ENCODE measurements at regions not wholly inside any gene's neighbourhood (a gene's known extent, or its start where the extent isn't known, plus 50 kb on each side); places are given as distances from the start of the nearest gene placed in this dataset.

DNA sequence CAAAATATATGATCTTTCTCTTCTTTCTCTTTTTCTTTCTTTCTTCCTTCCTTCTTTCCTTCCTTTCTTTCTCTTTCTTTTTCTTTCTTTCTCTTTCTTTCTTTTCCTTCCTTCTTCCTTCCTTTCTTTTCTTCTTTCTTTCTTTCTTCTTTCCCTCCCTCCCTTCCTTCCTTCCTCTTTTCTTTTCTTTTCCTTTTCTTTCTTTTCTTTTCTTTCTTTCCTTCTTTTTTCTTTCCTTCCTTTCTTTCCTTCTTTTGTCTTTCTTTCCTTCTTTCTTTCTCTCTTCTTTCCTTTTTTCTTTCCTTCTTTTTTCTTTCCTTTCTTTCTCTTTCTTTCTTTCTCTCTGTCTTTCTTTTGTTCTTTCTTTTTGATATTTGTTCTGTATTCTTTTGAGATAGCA, 1356.0 kb upstream of the SEL1L start:
- Histone ChIP-seq H3K4me1 (ENCODE audit: insufficient read depth) (no peaks in the 10 kb centered on the region), H3K36me3 (ENCODE audit: low read depth) (no peaks in the 10 kb centered on the region), H3K27ac (no peak overlapping the region), H3K79me2 (ENCODE audit: insufficient read depth) (no peaks in the 10 kb centered on the region), H4K20me1 (ENCODE audit: insufficient read depth) (no peaks in the 10 kb centered on the region), H3K4me2 (ENCODE audit: unreplicated experiment) (no peak overlapping the region), H3F3A (ENCODE audit: insufficient read depth) (no peaks in the 10 kb centered on the region), H3K9me2 (ENCODE audit: insufficient read depth) (no peaks in the 10 kb centered on the region), H3K4me3 (no peak overlapping the region), H3K9ac (no peak overlapping the region), H2AFZ (no peak overlapping the region), H3K9me3 (ENCODE audit: low read depth) (no peaks in the 10 kb centered on the region), H3K27me3 (replicated peaks; ENCODE audit: insufficient read depth) (no peaks in the 10 kb centered on the region)
- in situ Hi-C loops (cut with MboI) = no loop called here
- TF ChIP-seq EZH2phosphoT487 (IDR thresholded peaks at IDR 0.05; ENCODE audit: insufficient read depth, low read depth) = no peak
- DNase-seq = no peak

DNA sequence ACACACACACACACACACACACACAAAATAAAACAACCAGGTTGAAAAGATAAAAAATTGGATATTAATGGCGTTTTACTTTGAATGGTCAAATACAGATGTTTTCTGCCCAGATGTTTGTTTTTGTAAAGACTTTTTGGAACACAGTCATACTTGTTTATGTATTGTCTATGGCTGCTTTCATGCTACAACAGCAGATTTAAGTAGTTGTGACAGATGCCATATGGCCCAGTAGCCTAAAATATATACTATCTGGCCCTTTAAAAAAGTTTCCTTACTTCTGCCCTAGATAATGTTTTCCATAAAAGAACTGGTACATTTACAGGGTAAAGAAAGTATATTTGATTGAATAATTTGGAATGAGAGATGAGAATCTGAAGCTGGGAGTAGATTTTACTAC, 1362.8 kb upstream of the SEL1L start:
- Histone ChIP-seq H3K4me1 (ENCODE audit: insufficient read depth) (no peaks in the 10 kb centered on the region), H4K20me1 (ENCODE audit: insufficient read depth) (no peaks in the 10 kb centered on the region), H3K36me3 (ENCODE audit: low read depth) (no peaks in the 10 kb centered on the region), H3K4me2 (ENCODE audit: unreplicated experiment) (no peak overlapping the region), H3K79me2 (ENCODE audit: insufficient read depth) (no peaks in the 10 kb centered on the region), H3K27me3 (replicated peaks; ENCODE audit: insufficient read depth) (no peaks in the 10 kb centered on the region), H3K9me3 (ENCODE audit: low read depth) (no peaks in the 10 kb centered on the region), H3K4me3 (no peak overlapping the region), H2AFZ (no peak overlapping the region), H3K27ac (no peak overlapping the region), H3F3A (ENCODE audit: insufficient read depth) (no peaks in the 10 kb centered on the region), H3K9me2 (ENCODE audit: insufficient read depth) (no peaks in the 10 kb centered on the region), H3K9ac (no peak overlapping the region)
- 13 to 33% methylated on average over 1 of the region's 1 CpG for WGBS, 2 experiments (ENCODE audit: low coverage in 1 of 2, low lambda C conversion rate in 2 of 2, missing lambda C conversion rate in 2 of 2)
- in situ Hi-C loops (cut with MboI) = no loop called here
- DNase-seq = no peak
- no peak for TF ChIP-seq EZH2 (IDR thresholded peaks at IDR 0.05; ENCODE audit: insufficient read depth, poor library complexity, severe bottlenecking)
- no peak for TF ChIP-seq EZH2phosphoT487 (IDR thresholded peaks at IDR 0.05; ENCODE audit: insufficient read depth, low read depth)

DNA sequence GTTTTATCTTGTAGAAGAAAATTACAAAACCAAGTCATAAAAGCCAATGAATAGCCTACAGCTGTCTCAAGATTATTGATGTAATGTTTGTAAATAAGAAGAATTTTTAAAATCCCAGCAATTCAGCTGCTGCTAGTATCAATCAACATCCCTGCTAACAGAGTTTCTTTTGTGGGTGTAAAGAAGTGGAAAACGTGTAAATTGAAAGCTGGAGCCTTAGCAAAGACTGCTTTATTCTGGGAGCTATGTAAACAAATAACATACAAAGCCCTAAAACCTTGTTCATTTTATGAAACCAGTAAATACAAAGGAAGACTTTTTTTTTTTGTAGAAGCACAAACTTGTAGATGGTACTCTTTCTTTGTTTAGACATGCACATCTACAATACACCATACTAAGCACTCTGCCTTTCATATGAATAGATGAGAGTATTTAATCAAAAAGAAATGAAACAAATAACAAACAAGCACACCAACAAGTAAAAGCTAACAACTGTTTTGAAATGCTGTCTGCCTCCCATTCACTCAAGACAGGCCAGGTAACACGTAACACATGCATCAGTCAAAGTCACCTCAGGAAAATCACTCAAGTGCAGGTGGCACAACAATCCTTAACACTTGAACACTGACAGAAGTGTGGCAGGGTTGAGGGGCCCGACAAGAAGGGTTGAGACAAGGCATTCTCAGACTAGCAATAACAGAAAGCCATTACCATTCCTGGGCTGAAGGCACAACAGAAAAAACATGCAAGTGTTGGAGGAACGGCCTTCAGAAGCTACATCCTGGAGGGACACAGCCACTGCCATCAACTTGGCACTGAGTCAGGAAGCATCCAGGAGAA, 1364.0 kb upstream of the SEL1L start:
- Histone ChIP-seq H3K9ac (no peak overlapping the region), H4K20me1 (ENCODE audit: insufficient read depth) (no peaks in the 10 kb centered on the region), H3K27me3 (replicated peaks; ENCODE audit: insufficient read depth) (no peaks in the 10 kb centered on the region), H3K27ac (no peak overlapping the region), H3K79me2 (ENCODE audit: insufficient read depth) (no peaks in the 10 kb centered on the region), H2AFZ (no peak overlapping the region), H3K4me3 (no peak overlapping the region), H3F3A (ENCODE audit: insufficient read depth) (no peaks in the 10 kb centered on the region), H3K4me1 (ENCODE audit: insufficient read depth) (no peaks in the 10 kb centered on the region), H3K4me2 (ENCODE audit: unreplicated experiment) (no peak overlapping the region), H3K9me3 (ENCODE audit: low read depth) (no peaks in the 10 kb centered on the region), H3K9me2 (ENCODE audit: insufficient read depth) (no peaks in the 10 kb centered on the region), H3K36me3 (ENCODE audit: low read depth) (no peaks in the 10 kb centered on the region)
- TF ChIP-seq EZH2 (IDR thresholded peaks at IDR 0.05; ENCODE audit: insufficient read depth, poor library complexity, severe bottlenecking) = no peak
- TF ChIP-seq EZH2phosphoT487 (IDR thresholded peaks at IDR 0.05; ENCODE audit: insufficient read depth, low read depth) = no peak
- WGBS, 2 experiments (ENCODE audit: low coverage in 1 of 2, low lambda C conversion rate in 2 of 2, missing lambda C conversion rate in 2 of 2) = 11 to 13% methylated on average over 4 of the region's 4 CpGs
- in situ Hi-C loops (cut with MboI) = no loop called here
- DNase-seq = no peak

DNA sequence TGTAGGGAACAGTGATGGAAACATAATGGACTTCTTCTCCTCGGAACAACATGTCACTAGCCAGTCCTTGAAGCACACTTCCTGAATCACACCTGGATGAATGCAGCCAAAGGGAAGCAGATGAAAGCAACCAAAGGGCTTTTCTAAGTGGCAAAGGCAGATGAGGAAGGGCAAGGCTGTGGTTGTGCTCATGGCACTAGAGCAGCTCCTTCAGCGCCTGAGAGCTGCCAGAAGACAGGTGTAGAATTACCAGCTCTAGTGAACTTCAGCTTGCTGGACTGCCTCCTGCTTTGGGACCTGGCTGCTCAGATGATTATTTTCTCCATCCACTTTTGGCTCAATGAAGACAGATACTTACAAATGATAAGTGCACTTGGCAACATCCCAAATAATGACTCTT, 1372.1 kb upstream of the SEL1L start:
- Histone ChIP-seq H4K20me1 (ENCODE audit: insufficient read depth) (no peaks in the 10 kb centered on the region), H3K36me3 (ENCODE audit: low read depth) (no peaks in the 10 kb centered on the region), H3K4me2 (ENCODE audit: unreplicated experiment) (no peak overlapping the region), H3K4me1 (ENCODE audit: insufficient read depth) (no peaks in the 10 kb centered on the region), H3K9ac (no peak overlapping the region), H3K4me3 (no peak overlapping the region), H3K9me2 (ENCODE audit: insufficient read depth) (no peaks in the 10 kb centered on the region), H3K27me3 (replicated peaks; ENCODE audit: insufficient read depth) (no peaks in the 10 kb centered on the region), H3F3A (ENCODE audit: insufficient read depth) (no peaks in the 10 kb centered on the region), H3K79me2 (ENCODE audit: insufficient read depth) (no peaks in the 10 kb centered on the region), H2AFZ (no peak overlapping the region), H3K9me3 (ENCODE audit: low read depth) (no peaks in the 10 kb centered on the region), H3K27ac (no peak overlapping the region)
- DNase-seq = no peak
- TF ChIP-seq EZH2phosphoT487 (IDR thresholded peaks at IDR 0.05; ENCODE audit: insufficient read depth, low read depth) (no peak), EZH2 (IDR thresholded peaks at IDR 0.05; ENCODE audit: insufficient read depth, poor library complexity, severe bottlenecking) (no peak)
- 22 to 24% methylated on average over 2 of the region's 2 CpGs for WGBS, 2 experiments (ENCODE audit: low coverage in 1 of 2, low lambda C conversion rate in 2 of 2, missing lambda C conversion rate in 2 of 2)
- in situ Hi-C loops (cut with MboI) = no loop called here

DNA sequence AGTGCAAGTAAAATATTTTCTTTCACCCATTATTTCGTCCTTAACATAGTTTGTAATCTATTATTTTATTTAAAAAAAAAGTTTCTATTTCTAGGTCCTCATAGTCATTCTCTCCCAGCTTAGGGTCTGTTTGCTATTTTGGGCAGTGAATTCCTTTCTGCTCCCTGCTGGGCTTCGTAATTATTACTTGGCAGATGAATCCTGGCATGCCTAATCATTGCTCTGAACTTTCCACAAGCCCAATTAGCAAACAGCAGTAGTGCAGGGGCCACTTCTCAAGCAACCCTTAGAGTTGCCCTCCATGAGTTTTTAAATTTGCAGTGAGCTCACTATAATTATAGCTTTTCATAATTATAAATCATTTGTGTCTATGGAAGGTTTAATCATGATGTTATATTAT, 1378.3 kb upstream of the SEL1L start:
- 1 to 4% methylated on average over 2 of the region's 2 CpGs for WGBS, 2 experiments (ENCODE audit: low coverage in 1 of 2, low lambda C conversion rate in 2 of 2, missing lambda C conversion rate in 2 of 2)
- H3F3A ChIP-seq (ENCODE audit: insufficient read depth) = no peaks in the 10 kb centered on the region
- DNase-seq = no peak
- no peak overlapping the region for H3K9ac ChIP-seq
- no peaks in the 10 kb centered on the region for H3K36me3 ChIP-seq (ENCODE audit: low read depth)
- in situ Hi-C loops (cut with MboI) = no loop called here
- TF ChIP-seq EZH2phosphoT487 (IDR thresholded peaks at IDR 0.05; ENCODE audit: insufficient read depth, low read depth) (no peak), EZH2 (IDR thresholded peaks at IDR 0.05; ENCODE audit: insufficient read depth, poor library complexity, severe bottlenecking) (no peak)
- H3K9me2 ChIP-seq (ENCODE audit: insufficient read depth) = no peaks in the 10 kb centered on the region
- no peaks in the 10 kb centered on the region for H4K20me1 ChIP-seq (ENCODE audit: insufficient read depth)
- H3K27me3 ChIP-seq (replicated peaks; ENCODE audit: insufficient read depth) = no peaks in the 10 kb centered on the region
- H3K4me2 ChIP-seq (ENCODE audit: unreplicated experiment) = no peak overlapping the region
- no peak overlapping the region for H2AFZ ChIP-seq
- no peaks in the 10 kb centered on the region for H3K4me1 ChIP-seq (ENCODE audit: insufficient read depth)
- H3K4me3 ChIP-seq = no peak overlapping the region
- no peaks in the 10 kb centered on the region for H3K9me3 ChIP-seq (ENCODE audit: low read depth)
- H3K79me2 ChIP-seq (ENCODE audit: insufficient read depth) = no peaks in the 10 kb centered on the region
- H3K27ac ChIP-seq = no peak overlapping the region
